ENCODE measurements at regions not wholly inside any gene's neighbourhood (a gene's known extent, or its start where the extent isn't known, plus 50 kb on each side); places are given as distances from the start of the nearest gene placed in this dataset.

- Histone ChIP-seq H3K4me1 (peaks cover 2% of the 10 kb centered on the region), H3K36me3 (no peaks in the 10 kb centered on the region), H3K9me3 (no peaks in the 10 kb centered on the region), H3K27me3 (no peaks in the 10 kb centered on the region), H3K4me3 (ENCODE audit: low read depth, low read length) (no peak overlapping the region)
- TF ChIP-seq CTCF (IDR thresholded peaks at IDR 0.05; ENCODE audit: low read depth, low read length): no peak
- DNase-seq: no peak
Measured at GRCh38 chr1:244220410-244220809, 169.3 kb downstream of the ZBTB18 start.

- H3K4me1 ChIP-seq: peaks cover 2% of the 10 kb centered on the region
- H3K27me3 ChIP-seq: no peaks in the 10 kb centered on the region
- H3K4me3 ChIP-seq (ENCODE audit: low read depth, low read length): no peak overlapping the region
- TF ChIP-seq CTCF (IDR thresholded peaks at IDR 0.05; ENCODE audit: low read depth, low read length): no peak
- no peaks in the 10 kb centered on the region for H3K9me3 ChIP-seq
- DNase-seq: no peak
- H3K36me3 ChIP-seq: no peaks in the 10 kb centered on the region
Measured at GRCh38 chr1:244221991-244222390, 170.9 kb downstream of the ZBTB18 start.

- H3K4me1 ChIP-seq: no peaks in the 10 kb centered on the region
- no peaks in the 10 kb centered on the region for H3K27me3 ChIP-seq
- no peak for DNase-seq
- H3K36me3 ChIP-seq: no peaks in the 10 kb centered on the region
- H3K4me3 ChIP-seq (ENCODE audit: low read depth, low read length): no peak overlapping the region
- no peak for TF ChIP-seq CTCF (IDR thresholded peaks at IDR 0.05; ENCODE audit: low read depth, low read length)
- H3K9me3 ChIP-seq: no peaks in the 10 kb centered on the region
Measured at GRCh38 chr1:244224487-244225430, 173.7 kb downstream of the ZBTB18 start.

GRCh38 chr1:244226435-244226834, 175.4 kb downstream of the ZBTB18 start:
- Histone ChIP-seq H3K4me3 (ENCODE audit: low read depth, low read length) (no peak overlapping the region), H3K27me3 (no peaks in the 10 kb centered on the region), H3K36me3 (no peaks in the 10 kb centered on the region), H3K9me3 (no peaks in the 10 kb centered on the region), H3K4me1 (no peaks in the 10 kb centered on the region)
- no peak for DNase-seq
- no peak for TF ChIP-seq CTCF (IDR thresholded peaks at IDR 0.05; ENCODE audit: low read depth, low read length)

GRCh38 chr1:244230470-244230869, 179.4 kb downstream of the ZBTB18 start:
- no peaks in the 10 kb centered on the region for H3K27me3 ChIP-seq
- H3K36me3 ChIP-seq: no peaks in the 10 kb centered on the region
- H3K4me1 ChIP-seq: no peaks in the 10 kb centered on the region
- no peak for DNase-seq
- no peak for TF ChIP-seq CTCF (IDR thresholded peaks at IDR 0.05; ENCODE audit: low read depth, low read length)
- H3K4me3 ChIP-seq (ENCODE audit: low read depth, low read length): no peak overlapping the region
- H3K9me3 ChIP-seq: no peaks in the 10 kb centered on the region

- H3K4me3 ChIP-seq (ENCODE audit: low read depth, low read length): peak overlapping the region; percentile 62
- H3K4me1 ChIP-seq: no peaks in the 10 kb centered on the region
- H3K27me3 ChIP-seq: no peaks in the 10 kb centered on the region
- no peak for TF ChIP-seq CTCF (IDR thresholded peaks at IDR 0.05; ENCODE audit: low read depth, low read length)
- DNase-seq: peak; percentile 23
- H3K9me3 ChIP-seq: no peaks in the 10 kb centered on the region
- H3K36me3 ChIP-seq: no peaks in the 10 kb centered on the region
Measured at GRCh38 chr1:244231193-244231571, 180.1 kb downstream of the ZBTB18 start.
